DMS114 treated with DMSO at 0.1 percent for 48 hours (cell line): ENCODE measurements at regions not wholly inside any gene's neighbourhood (a gene's known extent, or its start where the extent isn't known, plus 50 kb on each side); places are given as distances from the start of the nearest gene placed in this dataset.

Experiments
- DNase-seq: peaks from one replicate; lab custom pipeline; 2025; ENCODE audit not compliant: unreplicated experiment; lab: John Stamatoyannopoulos, UW

DNA sequence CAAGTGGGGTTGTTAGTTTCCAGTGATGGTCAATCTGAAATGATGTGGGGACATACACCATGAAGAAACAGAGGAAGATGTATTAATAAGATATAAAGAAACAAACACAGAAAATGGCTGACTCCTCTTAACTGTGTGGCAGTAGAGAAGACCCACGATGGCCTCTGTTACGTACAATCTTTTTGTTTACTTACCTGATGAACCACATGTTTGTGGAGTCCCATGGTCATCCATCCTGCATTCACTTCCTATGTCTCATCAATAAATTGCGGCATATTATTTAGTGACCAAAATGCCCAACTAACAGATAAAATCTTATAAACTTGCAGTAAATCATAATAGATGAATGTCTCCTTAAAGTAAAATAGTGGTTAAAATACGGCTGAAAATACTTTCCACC is 740.1 kb upstream of the LINC00305 start:
- DNase-seq = no peak

DNA sequence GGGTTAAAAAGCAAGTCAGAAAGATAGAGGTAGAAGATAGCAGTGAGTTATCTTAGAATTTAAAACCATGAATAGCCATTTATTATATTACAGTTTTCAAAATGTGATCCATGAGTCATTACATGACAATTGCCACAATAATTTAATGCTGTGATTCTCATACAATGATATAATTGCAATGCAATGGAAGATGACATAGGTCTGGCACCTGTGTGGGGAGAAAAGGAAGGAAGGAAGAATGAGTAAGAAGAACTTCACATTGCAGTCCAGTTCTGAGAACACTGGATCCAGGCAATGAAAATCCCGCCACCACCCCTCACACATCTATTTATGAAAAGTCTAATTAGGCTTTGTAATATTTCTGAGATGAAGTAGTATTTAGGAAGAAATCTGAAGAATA is 738.1 kb upstream of the LINC00305 start:
- DNase-seq = no peak

DNA sequence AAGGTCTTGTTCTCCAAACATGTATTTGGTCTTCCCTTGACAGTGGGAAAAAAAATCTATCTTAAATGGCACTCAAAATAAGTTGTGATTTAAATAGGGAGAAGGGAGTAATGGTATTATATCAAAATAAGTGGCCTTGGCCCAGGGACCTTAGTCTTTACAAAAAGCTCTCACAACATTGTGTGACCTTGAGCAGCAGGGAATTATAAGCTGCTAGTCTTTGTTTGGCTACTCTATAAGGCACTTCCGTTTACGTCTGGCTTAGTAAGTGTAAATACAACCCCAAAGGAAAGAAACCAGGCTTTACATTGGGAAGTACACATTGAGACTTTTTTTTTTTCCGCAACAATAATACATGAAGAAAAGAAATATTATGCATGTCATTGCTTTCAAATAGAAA is 734.0 kb upstream of the LINC00305 start:
- DNase-seq = no peak

DNA sequence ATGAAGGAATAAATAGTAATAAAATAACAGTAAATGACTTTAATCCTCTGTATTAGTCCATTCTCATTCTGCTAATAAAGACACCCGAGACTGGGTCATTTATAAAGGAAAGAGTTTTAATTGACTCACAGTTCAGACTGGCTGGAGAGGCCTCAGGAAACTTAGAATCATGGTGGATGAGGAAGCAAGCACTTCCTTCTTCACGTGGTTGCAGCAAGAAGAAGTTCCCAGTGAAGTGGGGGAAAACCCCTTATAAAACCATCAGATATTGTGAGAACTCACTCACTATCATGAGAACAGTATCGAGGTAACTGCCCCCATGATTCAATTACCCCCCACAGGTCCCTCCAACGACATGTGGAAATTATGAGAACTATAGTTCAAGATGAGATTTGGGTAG is 727.9 kb upstream of the LINC00305 start:
- no peak for DNase-seq

DNA sequence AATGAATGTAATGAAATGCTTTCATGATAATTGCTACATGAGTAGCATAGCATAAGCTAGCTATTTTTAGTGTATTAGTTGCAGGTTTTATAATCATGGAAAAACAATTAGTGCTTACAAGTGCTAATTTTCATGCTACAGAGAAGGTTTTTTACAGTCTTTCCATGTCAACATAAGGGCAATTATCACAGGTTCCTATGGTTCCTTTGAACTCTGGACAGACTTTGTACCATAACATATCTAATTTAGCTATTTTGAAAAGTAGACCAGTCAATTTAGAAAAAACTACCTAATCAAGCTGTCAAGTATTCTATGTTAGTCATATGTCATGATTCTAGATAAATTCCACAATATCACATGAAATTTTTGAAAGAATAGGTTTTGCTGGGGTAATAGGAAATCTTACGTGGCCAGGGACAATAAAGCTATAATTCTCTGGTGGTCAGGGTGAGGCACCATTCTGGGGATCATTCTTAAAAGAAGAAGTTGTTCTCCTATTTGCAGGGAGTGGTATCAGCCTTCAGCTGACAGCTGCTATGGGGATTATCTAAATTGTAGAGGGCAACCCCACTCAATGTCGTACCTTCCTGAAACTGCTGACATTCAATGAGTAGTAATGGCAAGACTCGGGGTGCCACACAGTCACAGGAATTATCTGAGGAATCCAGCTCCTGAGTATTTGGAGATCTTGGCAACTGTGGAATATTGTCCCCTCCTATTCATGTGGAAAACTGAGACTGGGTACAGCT is 724.0 kb upstream of the LINC00305 start:
- DNase-seq = no peak

DNA sequence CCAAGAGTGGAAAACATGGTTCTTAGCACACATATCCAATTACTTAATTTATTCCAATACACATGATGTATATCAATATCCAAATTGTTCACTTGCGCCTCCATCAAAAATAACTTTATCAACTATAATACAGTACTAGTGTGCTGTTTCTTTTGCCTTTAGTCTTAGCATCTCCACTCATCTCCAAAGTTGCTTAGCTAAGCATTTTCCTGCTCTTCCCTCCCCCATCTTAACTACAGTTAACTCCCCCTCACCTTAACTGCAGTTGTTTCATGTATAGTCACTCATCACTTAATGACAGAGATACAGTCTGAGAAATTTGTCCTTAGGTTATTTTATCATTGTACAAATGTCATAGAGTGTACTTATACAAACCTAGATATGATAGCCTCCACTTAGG is 705.2 kb upstream of the LINC00305 start:
- DNase-seq = no peak

DNA sequence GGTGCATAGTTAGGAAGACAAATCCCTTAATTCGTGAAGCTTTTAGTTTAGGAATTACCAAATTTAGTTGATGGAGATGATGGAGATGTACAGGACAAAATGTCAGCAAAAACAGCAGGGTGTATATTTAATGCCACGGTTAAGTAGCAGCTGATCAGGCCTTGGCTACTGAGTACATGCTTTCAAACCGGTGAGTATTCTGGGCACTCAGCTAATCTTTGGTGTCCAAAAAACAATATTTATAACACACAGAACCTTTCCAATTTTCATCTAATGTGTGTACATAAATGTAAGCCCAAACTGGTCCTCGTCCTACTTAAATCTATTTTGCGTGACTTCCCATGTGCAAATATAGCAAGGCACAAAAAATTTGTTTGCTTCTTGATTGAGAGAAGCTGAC is 703.4 kb upstream of the LINC00305 start:
- no peak for DNase-seq

DNA sequence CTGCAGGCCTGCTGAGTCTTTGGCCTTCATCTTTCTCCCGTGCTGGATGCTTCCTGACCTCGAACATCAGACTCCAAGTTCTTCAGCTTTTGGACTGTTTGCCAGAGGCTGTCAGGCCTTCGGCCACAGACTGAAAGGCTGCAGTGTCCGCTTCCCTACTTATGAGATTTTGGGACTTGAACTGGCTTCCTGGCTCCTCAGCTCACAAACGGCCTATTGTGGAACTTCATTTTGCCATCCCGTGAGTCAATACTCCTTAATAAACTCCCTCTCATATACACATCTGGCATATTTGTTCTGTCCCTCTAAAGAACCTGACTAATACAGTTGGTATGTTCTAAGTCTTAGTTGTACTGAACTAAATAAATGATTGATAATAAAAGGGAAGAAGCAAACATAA is 702.8 kb upstream of the LINC00305 start:
- no peak for DNase-seq

DNA sequence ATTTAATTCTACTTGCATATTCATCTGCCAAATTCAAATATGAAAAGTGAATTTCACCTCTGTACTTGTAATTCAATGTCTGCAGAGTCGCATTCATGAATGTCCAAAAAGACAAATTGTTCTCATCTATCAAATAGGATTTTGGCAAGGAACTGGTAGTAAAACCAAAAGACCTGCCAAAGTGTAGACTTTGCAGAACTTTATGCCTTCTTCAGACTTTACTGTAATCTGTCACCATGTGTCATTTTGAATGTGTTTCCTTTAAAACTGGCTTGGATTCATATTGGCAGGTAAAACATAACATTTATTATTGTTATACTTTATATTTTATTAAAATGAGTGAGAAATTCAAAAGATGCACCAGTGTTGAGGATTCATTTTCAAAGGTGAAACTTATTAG is 701.9 kb upstream of the LINC00305 start:
- DNase-seq = no peak

DNA sequence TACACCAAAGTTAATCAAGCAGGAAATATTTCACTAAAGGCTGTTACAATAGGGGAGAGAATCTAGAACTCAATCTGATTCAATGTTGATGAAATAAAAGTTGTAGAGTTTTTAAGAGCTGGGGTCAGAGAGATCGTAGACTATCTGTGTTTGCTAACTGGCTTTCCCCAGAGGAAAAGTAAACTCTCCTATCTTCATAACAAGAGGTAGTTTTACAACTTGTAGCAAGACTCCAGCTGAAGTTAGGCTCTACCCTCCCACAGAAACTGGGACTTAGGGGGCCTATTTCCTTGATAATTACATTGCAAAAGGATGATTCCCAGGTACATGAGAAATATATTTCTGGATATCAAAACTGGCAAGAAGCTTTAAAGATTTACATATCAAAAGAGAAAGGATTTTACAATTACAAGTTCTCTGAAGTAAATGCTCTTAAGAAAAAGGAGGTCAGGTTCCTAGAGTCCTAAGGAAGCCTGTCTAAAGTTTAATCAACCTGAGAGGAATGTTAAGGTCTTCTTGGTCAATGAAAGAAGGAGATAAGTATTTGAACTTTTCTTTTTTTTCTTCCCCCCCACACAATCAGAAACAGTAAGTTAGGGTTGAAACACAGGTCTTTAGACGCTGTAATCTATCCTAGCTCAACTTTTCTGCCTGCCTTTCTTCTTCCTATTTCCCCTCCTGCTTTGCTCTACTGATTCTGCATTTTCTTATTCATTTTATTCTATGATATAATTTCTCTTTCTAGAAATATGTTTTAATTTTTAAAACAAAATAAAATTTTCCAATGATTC is 692.2 kb upstream of the LINC00305 start:
- no peak for DNase-seq

DNA sequence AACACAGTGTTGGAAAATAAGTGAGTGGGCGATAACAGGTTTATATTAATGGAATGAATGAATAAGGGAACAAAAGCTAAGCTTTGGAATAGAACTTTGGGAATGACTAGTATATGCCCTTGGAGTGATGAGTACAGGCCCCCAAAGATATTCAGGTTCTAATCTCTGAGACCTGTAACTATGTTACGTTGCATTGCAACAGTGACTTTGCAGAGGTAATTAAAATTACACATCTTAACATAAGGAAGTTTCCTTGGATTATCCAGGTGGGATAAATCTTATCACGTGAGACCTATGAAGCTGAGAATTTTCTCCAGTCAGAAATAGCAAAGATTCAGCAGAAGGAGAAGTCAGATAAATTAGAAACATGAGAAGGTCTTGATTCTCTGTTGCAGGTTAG is 661.5 kb upstream of the LINC00305 start:
- no peak for DNase-seq

DNA sequence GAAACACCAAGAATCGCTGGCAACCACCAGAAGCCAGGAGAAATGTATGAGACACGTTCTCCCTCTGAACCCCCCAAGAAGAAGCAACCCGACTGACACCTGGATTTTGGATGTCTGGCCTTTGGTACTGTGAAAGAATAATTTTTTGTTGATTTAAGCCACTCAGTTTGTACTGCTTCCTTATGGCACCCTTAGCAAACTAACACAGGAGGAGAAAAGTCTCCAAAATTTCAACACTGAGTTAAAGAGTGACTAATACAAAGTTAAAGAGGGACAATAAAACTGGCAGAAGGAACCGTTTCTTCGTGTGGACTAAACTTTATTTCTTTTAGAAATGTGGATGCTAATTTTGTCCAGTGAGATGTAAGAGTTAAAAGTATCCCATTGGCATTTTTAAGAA is 660.9 kb upstream of the LINC00305 start:
- DNase-seq = no peak

DNA sequence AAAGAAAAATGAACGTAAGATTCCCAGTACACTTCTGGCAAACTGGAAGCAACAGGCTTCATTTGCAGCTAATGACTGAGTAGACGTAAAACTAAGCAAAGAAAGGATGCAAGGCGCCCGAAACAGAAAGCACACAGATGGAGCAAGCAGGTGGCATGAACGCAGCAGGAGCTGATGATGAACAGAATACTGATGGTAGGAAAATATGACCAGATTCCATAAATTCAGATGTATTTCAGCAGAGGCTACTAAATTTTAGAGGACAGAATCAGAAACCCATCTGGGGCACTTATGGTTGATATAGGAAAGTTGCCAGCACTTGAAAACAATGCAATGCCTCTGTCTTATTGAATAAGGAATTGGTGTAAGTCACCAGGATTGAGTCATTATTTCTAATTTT is 658.7 kb upstream of the LINC00305 start:
- no peak for DNase-seq

DNA sequence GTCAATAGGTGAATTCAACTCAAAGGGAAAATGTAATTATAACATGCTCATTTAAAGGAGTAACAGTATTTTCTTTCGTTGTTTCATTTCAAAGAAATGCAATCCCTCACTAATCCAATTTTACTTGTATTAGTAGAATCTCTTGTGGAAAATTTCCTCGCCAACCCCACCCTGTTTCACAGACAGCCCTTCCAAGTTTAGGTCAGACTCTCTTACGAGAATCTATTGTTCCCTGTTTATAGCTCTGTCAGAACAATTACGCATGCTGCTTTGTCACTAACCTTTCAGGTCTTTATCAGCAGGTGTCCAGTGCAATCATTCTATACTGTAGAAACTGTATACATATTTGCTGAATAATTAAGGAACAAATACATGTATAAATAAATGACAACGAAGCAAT is 657.8 kb upstream of the LINC00305 start:
- no peak for DNase-seq

DNA sequence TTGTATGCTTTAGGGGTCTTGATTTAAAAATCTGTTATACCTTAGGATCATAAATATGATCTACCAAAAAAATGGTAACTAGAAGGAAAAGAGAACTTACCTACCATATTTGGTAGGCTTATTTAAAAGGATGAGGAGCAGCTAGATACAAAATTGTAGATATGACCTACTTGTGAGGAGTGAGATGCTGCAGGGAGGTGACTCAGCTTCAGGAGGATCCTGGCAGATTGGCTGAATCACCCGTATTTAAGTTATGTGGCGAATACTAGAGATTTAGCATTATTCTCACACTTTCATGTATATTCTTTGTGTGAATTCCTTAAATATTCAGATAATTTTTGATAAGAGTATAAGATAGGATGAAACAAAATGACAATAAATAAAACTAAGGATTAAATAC is 657.3 kb upstream of the LINC00305 start:
- no peak for DNase-seq

DNA sequence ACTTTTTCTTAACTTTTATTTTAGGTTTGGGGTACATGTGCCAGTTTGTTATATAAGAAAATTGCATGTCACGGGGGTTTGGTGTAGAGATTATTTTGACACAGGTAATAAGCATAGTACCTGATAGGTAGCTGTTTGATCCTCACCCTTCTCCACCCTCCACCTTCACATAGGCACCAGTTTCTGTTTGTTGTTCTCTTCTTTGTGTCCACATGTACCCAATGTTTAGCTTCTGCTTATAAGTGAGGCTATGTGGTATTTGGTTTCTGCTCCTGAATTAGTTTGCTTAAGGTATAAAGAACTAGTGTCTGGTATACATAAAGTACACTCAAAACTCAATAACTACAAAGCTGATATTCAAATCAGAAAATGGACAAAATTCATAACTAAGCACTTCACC is 654.6 kb upstream of the LINC00305 start:
- no peak for DNase-seq

DNA sequence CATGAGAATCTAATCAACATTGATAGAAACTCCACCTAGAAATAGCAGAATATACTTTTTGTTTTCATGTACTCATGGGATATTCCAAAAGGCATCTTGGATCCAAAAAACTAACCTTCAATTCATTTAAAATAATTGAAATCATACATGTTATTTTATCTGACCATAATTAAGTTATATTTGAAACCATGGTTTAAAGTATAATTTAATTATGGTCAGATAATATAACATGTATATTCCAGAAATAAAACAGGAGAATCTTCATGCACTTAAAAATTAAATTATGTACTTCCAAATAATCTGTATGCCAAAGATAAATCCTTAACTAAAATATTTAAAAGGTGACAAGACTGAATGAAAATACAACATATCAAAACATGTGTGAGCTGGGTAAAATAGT is 651.3 kb upstream of the LINC00305 start:
- DNase-seq = no peak

DNA sequence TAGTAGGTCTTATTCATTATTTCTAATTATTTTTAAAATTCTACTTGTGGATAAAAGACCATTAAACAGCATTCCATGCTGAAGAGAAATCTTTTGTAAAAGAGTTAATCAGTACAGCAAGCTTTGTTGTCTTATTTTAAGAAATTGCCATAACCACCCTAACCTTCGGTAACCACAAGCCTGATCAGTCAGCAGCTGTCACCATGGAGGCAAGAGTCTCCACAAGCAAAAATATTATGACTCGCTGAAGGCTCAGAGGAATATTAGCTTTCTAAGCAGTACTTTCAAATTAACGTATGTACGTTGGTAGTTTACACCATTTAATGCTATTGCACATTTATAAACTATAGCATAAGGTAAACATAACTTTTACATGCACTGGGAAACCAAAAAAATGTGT is 650.5 kb upstream of the LINC00305 start:
- no peak for DNase-seq

DNA sequence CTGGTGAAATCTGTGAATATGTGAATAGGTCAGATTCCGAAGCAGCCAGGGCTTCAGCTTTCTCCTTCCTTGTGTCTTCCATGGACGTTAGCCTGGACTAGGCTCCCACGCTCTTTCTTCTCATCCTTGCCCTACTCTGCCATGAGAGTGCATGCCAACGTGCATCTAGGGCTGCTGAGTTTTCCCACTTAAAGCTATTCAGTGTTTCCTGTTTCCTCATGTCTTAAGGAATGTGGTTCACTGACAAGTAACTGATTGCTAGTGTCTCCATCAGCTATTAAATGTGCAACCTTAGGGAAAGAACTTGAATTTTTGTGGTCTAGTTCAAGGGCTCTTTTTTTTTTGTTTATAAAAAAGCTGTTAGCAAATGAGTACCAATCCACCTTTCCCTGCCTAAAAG is 642.3 kb upstream of the LINC00305 start:
- no peak for DNase-seq

DNA sequence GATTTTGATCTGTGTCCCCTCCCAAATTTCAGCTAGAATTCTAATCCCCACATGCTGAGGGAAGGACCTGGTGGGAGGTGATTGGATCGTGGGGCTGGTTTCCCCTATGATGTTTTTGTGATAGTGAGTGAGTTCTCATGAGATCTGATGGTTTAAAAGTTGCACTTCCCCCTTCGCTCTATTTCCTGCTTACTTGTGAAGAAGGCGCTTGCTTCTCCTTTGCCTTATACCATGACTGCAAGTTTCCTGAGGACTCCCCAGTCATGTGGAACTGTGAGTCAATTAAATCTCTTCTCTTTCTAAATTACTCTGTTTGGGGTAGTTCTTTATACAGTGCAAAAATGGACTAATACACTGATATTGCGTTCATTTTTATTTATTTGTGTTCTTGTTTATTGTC is 636.8 kb upstream of the LINC00305 start:
- no peak for DNase-seq

DNA sequence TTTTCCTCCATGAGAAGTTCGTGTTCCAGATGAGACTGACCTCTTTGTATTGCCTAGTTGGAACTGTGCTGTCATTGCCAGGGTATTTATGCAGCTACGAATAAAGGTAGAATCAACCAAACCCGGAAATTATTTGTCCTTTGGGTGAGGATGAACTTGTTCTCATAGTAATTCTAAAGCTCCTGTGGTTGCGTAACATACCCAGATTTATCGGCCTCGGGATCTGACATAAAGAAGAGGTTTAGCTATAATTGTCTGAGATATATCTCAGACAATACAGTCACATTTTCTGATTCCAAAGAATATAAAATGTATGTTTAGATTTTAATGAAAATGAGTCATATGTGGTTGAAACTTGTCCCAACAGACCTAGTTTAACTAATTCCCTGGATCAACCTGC is 628.7 kb upstream of the LINC00305 start:
- DNase-seq = no peak

DNA sequence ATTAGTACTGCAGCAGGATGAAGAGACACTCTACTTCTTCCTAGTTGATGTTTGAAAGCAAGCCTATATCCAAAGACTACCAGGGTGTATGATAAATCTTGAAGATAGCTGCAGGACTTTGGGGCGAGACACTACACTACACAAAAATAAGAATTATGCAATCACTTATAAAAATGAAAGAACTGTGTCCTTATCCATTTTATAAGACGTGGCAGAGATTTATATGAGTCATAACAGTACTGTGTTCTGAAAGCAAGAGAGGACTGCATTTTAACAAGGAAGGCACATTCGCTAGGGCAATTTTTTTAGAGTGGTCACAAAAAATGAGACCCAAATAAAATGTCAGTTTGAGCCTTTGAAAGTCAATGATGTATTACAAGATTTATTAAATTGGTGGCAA is 617.0 kb upstream of the LINC00305 start:
- no peak for DNase-seq

DNA sequence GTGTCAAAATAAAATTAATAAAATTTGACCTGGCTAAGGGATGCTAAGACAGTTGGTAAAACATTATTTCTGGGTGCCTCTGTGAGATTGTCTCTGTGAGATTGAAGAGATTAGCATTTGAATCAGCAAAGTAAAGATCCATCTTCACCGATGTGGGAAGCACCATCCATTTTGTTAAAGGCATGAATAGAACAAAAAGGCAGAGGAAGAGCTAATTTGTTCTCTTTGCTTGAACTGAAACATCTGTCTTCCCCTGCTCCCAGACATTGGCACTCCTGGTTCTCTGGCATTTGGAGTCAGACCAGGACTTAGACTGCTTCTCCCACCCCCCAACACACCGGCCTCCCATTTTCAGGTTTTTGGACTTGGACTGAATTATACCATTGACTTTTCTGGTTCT is 603.8 kb upstream of the LINC00305 start:
- DNase-seq = no peak
